Omental fat pad (tissue), 3 donors: ENCODE measurements at regions not wholly inside any gene's neighbourhood (a gene's known extent, or its start where the extent isn't known, plus 50 kb on each side); places are given as distances from the start of the nearest gene placed in this dataset.

Source experiments
- ATAC-seq: fragments of 150-250 bp; one replicate; pipeline ENCODE4 v1.9.1; 2016; ENCODE audit warnings: mild to moderate bottlenecking, moderate library complexity; ENCODE audit not compliant: low FRiP score
- DNase-seq: peaks from one replicate; pipeline ENCODE4 v3.0.0-alpha.2; 2019; ENCODE audit warnings: low spot score
- CTCF ChIP-seq, 3 donors: fragments of 450-650 bp; IDR thresholded peaks; one replicate each; pipeline ENCODE4 v1.5.1; 2016 to 2017; ENCODE audit warnings: antibody characterized with exemption in 3 of 3, mild to moderate bottlenecking in 3 of 3, moderate library complexity in 2 of 3

GRCh38 chr6:148677594-148678476 lies 69.0 kb upstream of the UST start:
- TF ChIP-seq CTCF (IDR thresholded peaks at IDR 0.05): no peak
- ATAC-seq (no peak), DNase-seq (no peak)

GRCh38 chr6:148678682-148679081 lies 68.1 kb upstream of the UST start:
- ATAC-seq (no peak), DNase-seq (no peak)
- no peak for TF ChIP-seq CTCF (IDR thresholded peaks at IDR 0.05)

GRCh38 chr6:148681666-148682065 lies 65.2 kb upstream of the UST start:
- no peak for ATAC-seq
- DNase-seq: no peak
- no peak for TF ChIP-seq CTCF (IDR thresholded peaks at IDR 0.05)

GRCh38 chr6:148682252-148682651 lies 64.6 kb upstream of the UST start:
- ATAC-seq (no peak), DNase-seq (no peak)
- TF ChIP-seq CTCF (IDR thresholded peaks at IDR 0.05): no peak

GRCh38 chr6:148682990-148683389 lies 63.8 kb upstream of the UST start:
- TF ChIP-seq CTCF (IDR thresholded peaks at IDR 0.05): no peak
- no peak for ATAC-seq
- no peak for DNase-seq

- DNase-seq: no peak
- no peak for TF ChIP-seq CTCF (IDR thresholded peaks at IDR 0.05)
- ATAC-seq: no peak
Observed at GRCh38 chr6:148689168-148689567, 57.7 kb upstream of the UST start.

GRCh38 chr6:148693882-148694484 lies 52.8 kb upstream of the UST start:
- DNase-seq (no peak), ATAC-seq (no peak)
- TF ChIP-seq CTCF (IDR thresholded peaks at IDR 0.05): no peak
